ENCODE measurements at regions not wholly inside any gene's neighbourhood (a gene's known extent, or its start where the extent isn't known, plus 50 kb on each side); places are given as distances from the start of the nearest gene placed in this dataset.

DNA sequence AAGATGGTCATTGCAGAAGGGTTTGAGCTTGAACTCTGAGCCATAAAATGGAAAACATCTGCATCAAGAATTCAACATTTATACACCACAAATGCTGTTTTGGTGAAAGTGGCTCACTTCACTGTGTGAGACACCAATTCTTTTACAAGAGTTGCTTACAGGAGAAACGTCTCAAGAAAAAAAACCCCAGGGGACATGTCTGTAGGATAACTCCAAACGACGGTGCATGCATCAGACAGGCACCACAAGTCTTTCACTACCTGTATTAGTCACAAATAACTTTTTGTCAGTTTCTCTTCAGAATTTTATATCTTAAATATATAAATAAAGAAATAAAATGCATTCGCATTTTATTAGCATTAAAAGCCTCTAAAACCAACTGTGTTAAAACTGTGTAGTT lies 164.3 kb downstream of the EFHB start:
- Histone ChIP-seq H3K9me3 (ENCODE audit: insufficient read depth, low read depth, low read length) (no peaks in the 10 kb centered on the region), H3K4me3 (ENCODE audit: low read length) (no peak overlapping the region), H3K36me3 (ENCODE audit: insufficient read depth, low read length) (no peaks in the 10 kb centered on the region), H3K27ac (ENCODE audit: low read depth, low read length) (no peak overlapping the region), H3K9ac (ENCODE audit: low read depth, low read length) (no peak overlapping the region), H3K4me1 (ENCODE audit: insufficient read depth, low read length) (peaks cover 5% of the 10 kb centered on the region; the same call in 1 of the 2 replicates), H3K27me3 (ENCODE audit: insufficient read depth, low read length) (no peaks in the 10 kb centered on the region)
- WGBS: 94% methylated on average over 4 of the region's 4 CpGs

DNA sequence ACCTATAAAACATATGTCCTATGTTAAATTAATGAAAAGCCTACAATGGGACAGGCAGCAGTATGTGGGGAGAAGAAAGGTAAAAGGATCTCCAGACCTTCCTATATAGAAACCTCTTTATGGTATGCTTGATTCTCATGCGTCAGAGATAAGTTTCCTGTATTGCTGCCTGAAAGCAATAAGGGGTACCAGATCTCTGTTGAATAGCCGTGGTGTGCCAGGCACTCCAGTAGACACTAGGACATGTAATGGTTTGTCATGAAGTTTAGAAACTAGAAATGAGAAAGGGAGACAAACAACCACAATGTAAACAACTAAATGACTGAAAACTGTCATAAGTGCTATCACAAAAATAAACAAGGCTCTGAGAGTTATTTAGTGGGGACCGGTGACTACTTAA lies 168.1 kb downstream of the EFHB start:
- H3K4me3 ChIP-seq (ENCODE audit: low read length): no peak overlapping the region
- 95% methylated on average over 2 of the region's 3 CpGs for WGBS
- no peaks in the 10 kb centered on the region for H3K27me3 ChIP-seq (ENCODE audit: insufficient read depth, low read length)
- no peak overlapping the region for H3K27ac ChIP-seq (ENCODE audit: low read depth, low read length)
- H3K9ac ChIP-seq (ENCODE audit: low read depth, low read length): no peak overlapping the region
- H3K9me3 ChIP-seq (ENCODE audit: insufficient read depth, low read depth, low read length): no peaks in the 10 kb centered on the region
- H3K4me1 ChIP-seq (ENCODE audit: insufficient read depth, low read length): no peaks in the 10 kb centered on the region
- H3K36me3 ChIP-seq (ENCODE audit: insufficient read depth, low read length): no peaks in the 10 kb centered on the region

GRCh38 chr3:19757773-19758172 lies 176.2 kb downstream of the EFHB start:
- Histone ChIP-seq H3K4me1 (ENCODE audit: insufficient read depth, low read length) (no peaks in the 10 kb centered on the region), H3K27me3 (ENCODE audit: insufficient read depth, low read length) (no peaks in the 10 kb centered on the region), H3K4me3 (ENCODE audit: low read length) (no peak overlapping the region), H3K9me3 (ENCODE audit: insufficient read depth, low read depth, low read length) (no peaks in the 10 kb centered on the region), H3K27ac (ENCODE audit: low read depth, low read length) (no peak overlapping the region), H3K9ac (ENCODE audit: low read depth, low read length) (no peak overlapping the region), H3K36me3 (ENCODE audit: insufficient read depth, low read length) (no peaks in the 10 kb centered on the region)

DNA sequence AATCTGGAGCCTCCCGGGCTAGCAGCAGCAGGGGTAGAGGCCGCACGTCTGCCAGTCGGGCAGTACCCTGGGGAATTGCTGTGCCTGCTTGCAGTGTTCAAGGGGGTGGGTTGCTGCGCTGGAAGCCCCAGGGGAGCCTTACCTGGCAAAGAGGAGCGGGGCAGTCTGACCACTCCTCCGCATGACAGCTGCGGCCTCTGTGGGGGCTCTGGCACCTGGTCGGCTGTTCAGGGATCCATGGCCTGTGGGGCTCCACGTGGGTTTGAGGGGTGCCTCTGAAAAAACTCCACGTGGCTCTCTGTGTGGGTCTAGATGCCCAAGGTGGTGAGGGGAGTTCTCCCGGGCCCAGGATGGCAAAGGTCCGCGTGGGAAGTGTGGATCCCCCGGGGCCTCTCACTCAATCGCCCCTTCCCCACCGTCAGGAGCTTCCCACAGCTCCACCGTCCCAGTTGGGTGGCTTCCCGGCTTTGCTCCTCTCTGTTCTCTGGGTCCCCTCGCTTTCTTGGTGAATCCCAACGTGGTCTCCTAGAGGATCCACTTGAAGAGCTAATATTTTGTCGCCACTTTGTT lies 184.5 kb downstream of the EFHB start:
- Histone ChIP-seq H3K4me1 (ENCODE audit: insufficient read depth, low read length) (peaks cover 4% of the 10 kb centered on the region; the same call in 1 of the 2 replicates), H3K27ac (ENCODE audit: low read depth, low read length) (no peak overlapping the region), H3K27me3 (ENCODE audit: insufficient read depth, low read length) (no peaks in the 10 kb centered on the region), H3K9me3 (ENCODE audit: insufficient read depth, low read depth, low read length) (no peaks in the 10 kb centered on the region), H3K36me3 (ENCODE audit: insufficient read depth, low read length) (no peaks in the 10 kb centered on the region), H3K4me3 (ENCODE audit: low read length) (no peak overlapping the region), H3K9ac (ENCODE audit: low read depth, low read length) (no peak overlapping the region)
- 94% methylated on average over 22 of the region's 22 CpGs for WGBS

GRCh38 chr3:19748782-19749447 lies 185.1 kb downstream of the EFHB start:
- no peaks in the 10 kb centered on the region for H3K36me3 ChIP-seq (ENCODE audit: insufficient read depth, low read length)
- no peak overlapping the region for H3K4me3 ChIP-seq (ENCODE audit: low read length)
- no peak overlapping the region for H3K9ac ChIP-seq (ENCODE audit: low read depth, low read length)
- H3K27me3 ChIP-seq (ENCODE audit: insufficient read depth, low read length): no peaks in the 10 kb centered on the region
- no peak overlapping the region for H3K27ac ChIP-seq (ENCODE audit: low read depth, low read length)
- peaks cover 10% of the 10 kb centered on the region for H3K4me1 ChIP-seq (ENCODE audit: insufficient read depth, low read length)
- H3K9me3 ChIP-seq (ENCODE audit: insufficient read depth, low read depth, low read length): no peaks in the 10 kb centered on the region
- 94% methylated on average over 16 of the region's 17 CpGs for WGBS

DNA sequence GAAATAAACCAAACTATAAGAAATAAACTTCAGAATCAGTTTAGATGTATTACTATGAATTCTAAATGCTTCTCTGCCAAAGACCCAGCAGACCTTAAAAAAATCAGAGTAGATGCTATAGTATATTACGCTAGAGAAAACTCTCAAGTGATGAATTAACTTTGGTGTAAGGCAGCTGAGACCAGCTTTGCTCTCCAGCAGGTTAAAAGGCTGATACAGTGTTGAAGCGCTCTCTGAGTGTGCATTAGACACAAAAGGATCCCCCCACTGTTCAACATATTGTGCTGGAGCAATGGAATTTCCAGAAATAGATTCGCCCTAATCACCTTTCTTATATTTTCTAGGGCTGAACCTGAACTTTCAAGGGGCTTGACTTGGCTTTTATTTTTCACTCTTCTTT lies 190.0 kb downstream of the EFHB start:
- H3K9me3 ChIP-seq (ENCODE audit: insufficient read depth, low read depth, low read length): no peaks in the 10 kb centered on the region
- H3K4me1 ChIP-seq (ENCODE audit: insufficient read depth, low read length): peaks cover 13% of the 10 kb centered on the region
- H3K36me3 ChIP-seq (ENCODE audit: insufficient read depth, low read length): no peaks in the 10 kb centered on the region
- no peak overlapping the region for H3K27ac ChIP-seq (ENCODE audit: low read depth, low read length)
- H3K4me3 ChIP-seq (ENCODE audit: low read length): no peak overlapping the region
- no peak overlapping the region for H3K9ac ChIP-seq (ENCODE audit: low read depth, low read length)
- WGBS: 86% methylated on average over 3 of the region's 3 CpGs
- no peaks in the 10 kb centered on the region for H3K27me3 ChIP-seq (ENCODE audit: insufficient read depth, low read length)

- no peak overlapping the region for H3K27ac ChIP-seq (ENCODE audit: low read depth, low read length)
- H3K4me3 ChIP-seq (ENCODE audit: low read length): no peak overlapping the region
- H3K27me3 ChIP-seq (ENCODE audit: insufficient read depth, low read length): no peaks in the 10 kb centered on the region
- H3K9me3 ChIP-seq (ENCODE audit: insufficient read depth, low read depth, low read length): no peaks in the 10 kb centered on the region
- peaks cover 13% of the 10 kb centered on the region for H3K4me1 ChIP-seq (ENCODE audit: insufficient read depth, low read length)
- H3K9ac ChIP-seq (ENCODE audit: low read depth, low read length): no peak overlapping the region
- no peaks in the 10 kb centered on the region for H3K36me3 ChIP-seq (ENCODE audit: insufficient read depth, low read length)
Measured at GRCh38 chr3:19742935-19743334, 191.1 kb downstream of the EFHB start.

- no peaks in the 10 kb centered on the region for H3K27me3 ChIP-seq (ENCODE audit: insufficient read depth, low read length)
- no peak overlapping the region for H3K9ac ChIP-seq (ENCODE audit: low read depth, low read length)
- 92% methylated on average over 3 of the region's 3 CpGs for WGBS
- no peaks in the 10 kb centered on the region for H3K36me3 ChIP-seq (ENCODE audit: insufficient read depth, low read length)
- H3K4me1 ChIP-seq (ENCODE audit: insufficient read depth, low read length): peaks cover 9% of the 10 kb centered on the region
- no peak overlapping the region for H3K27ac ChIP-seq (ENCODE audit: low read depth, low read length)
- H3K9me3 ChIP-seq (ENCODE audit: insufficient read depth, low read depth, low read length): no peaks in the 10 kb centered on the region
- no peak overlapping the region for H3K4me3 ChIP-seq (ENCODE audit: low read length)
Measured at GRCh38 chr3:19739504-19739903, 194.5 kb downstream of the EFHB start.

- H3K27me3 ChIP-seq (ENCODE audit: insufficient read depth, low read length): no peaks in the 10 kb centered on the region
- no peak overlapping the region for H3K27ac ChIP-seq (ENCODE audit: low read depth, low read length)
- H3K9me3 ChIP-seq (ENCODE audit: insufficient read depth, low read depth, low read length): no peaks in the 10 kb centered on the region
- no peaks in the 10 kb centered on the region for H3K36me3 ChIP-seq (ENCODE audit: insufficient read depth, low read length)
- 87% methylated on average over 1 of the region's 1 CpG for WGBS
- no peak overlapping the region for H3K4me3 ChIP-seq (ENCODE audit: low read length)
- no peak overlapping the region for H3K9ac ChIP-seq (ENCODE audit: low read depth, low read length)
- H3K4me1 ChIP-seq (ENCODE audit: insufficient read depth, low read length): peaks cover 2% of the 10 kb centered on the region
Measured at GRCh38 chr3:19738846-19739245, 195.2 kb downstream of the EFHB start.

GRCh38 chr3:19735111-19735510 lies 198.9 kb downstream of the EFHB start:
- Histone ChIP-seq H3K9ac (ENCODE audit: low read depth, low read length) (no peak overlapping the region), H3K27ac (ENCODE audit: low read depth, low read length) (no peak overlapping the region), H3K27me3 (ENCODE audit: insufficient read depth, low read length) (no peaks in the 10 kb centered on the region), H3K36me3 (ENCODE audit: insufficient read depth, low read length) (no peaks in the 10 kb centered on the region), H3K9me3 (ENCODE audit: insufficient read depth, low read depth, low read length) (no peaks in the 10 kb centered on the region), H3K4me1 (ENCODE audit: insufficient read depth, low read length) (no peaks in the 10 kb centered on the region), H3K4me3 (ENCODE audit: low read length) (no peak overlapping the region)
- WGBS: 82% methylated on average over 3 of the region's 3 CpGs

GRCh38 chr3:19734453-19734852 lies 199.6 kb downstream of the EFHB start:
- H3K27me3 ChIP-seq (ENCODE audit: insufficient read depth, low read length): no peaks in the 10 kb centered on the region
- H3K4me3 ChIP-seq (ENCODE audit: low read length): no peak overlapping the region
- H3K36me3 ChIP-seq (ENCODE audit: insufficient read depth, low read length): no peaks in the 10 kb centered on the region
- no peak overlapping the region for H3K27ac ChIP-seq (ENCODE audit: low read depth, low read length)
- H3K4me1 ChIP-seq (ENCODE audit: insufficient read depth, low read length): no peaks in the 10 kb centered on the region
- H3K9ac ChIP-seq (ENCODE audit: low read depth, low read length): no peak overlapping the region
- WGBS: 92% methylated on average over 6 of the region's 6 CpGs
- H3K9me3 ChIP-seq (ENCODE audit: insufficient read depth, low read depth, low read length): no peaks in the 10 kb centered on the region

DNA sequence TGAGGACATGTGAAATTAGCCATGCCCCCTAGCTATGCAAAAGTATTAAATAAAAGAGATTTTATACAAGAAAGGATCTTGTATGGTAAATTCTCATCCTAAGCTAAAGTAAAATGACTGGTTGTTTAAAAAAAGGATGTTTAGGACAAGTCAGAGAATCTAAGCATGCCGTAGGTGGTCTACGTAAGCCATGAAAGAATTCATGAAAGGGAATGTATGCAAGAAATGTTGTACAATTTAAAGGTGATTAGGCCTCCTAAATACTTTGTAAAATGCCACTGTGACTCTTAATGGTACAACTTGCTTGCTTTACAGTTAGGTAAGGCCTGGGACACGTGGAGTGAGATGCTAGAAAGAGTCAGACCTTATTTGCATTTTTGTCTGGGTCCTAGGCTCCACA lies 209.0 kb downstream of the EFHB start:
- 83% methylated on average over 3 of the region's 3 CpGs for WGBS
- H3K4me3 ChIP-seq (ENCODE audit: low read length): no peak overlapping the region
- peaks cover 42% of the 10 kb centered on the region for H3K9me3 ChIP-seq (ENCODE audit: insufficient read depth, low read depth, low read length)
- H3K36me3 ChIP-seq (ENCODE audit: insufficient read depth, low read length): no peaks in the 10 kb centered on the region
- H3K27ac ChIP-seq (ENCODE audit: low read depth, low read length): no peak overlapping the region
- no peaks in the 10 kb centered on the region for H3K27me3 ChIP-seq (ENCODE audit: insufficient read depth, low read length)
- no peak overlapping the region for H3K9ac ChIP-seq (ENCODE audit: low read depth, low read length)
- H3K4me1 ChIP-seq (ENCODE audit: insufficient read depth, low read length): no peaks in the 10 kb centered on the region
